GM12873 (cell line): ENCODE measurements at regions not wholly inside any gene's neighbourhood (a gene's known extent, or its start where the extent isn't known, plus 50 kb on each side); places are given as distances from the start of the nearest gene placed in this dataset.

Source experiments
- CTCF ChIP-seq: IDR thresholded peaks from 2 replicates; pipeline ENCODE4 v1.5.1; 2012; ENCODE audit warnings: low read depth, mild to moderate bottlenecking, moderate library complexity, low read length, control low read depth; ENCODE audit not compliant: insufficient read depth; ENCODE audit errors: missing control alignments

DNA sequence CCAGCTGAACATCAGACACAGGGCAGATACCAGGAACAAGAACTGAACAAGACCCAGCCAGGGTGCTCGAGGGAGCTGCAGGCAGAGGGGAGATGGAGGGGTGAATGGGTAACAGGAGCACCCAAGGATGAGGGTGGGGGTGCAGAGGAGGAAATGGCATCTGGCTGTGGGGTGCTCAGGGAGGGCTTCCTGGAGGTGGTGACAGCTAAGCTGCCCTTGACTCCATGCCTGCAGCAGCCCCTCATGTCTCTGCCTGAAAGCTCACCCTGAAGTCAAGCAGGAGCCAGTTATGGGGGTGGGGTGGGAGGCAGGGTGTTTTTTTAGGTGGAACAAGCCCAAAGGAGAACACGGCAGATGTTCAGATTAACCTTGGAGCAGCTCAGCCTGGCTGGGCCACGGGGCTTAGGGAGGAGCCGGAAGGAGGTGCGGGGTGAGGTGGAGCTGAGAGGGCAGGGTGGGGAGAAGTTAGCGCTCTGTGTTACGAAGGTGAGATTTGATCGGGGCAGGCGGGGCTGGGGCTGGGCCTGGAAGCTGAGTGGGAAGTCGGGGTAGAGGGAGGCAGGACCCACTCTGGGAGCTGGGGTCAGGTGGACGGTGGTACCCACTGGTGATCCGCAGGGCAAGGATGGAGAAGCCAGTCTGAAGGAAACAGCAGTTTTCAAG, 143.0 kb downstream of the ENGASE start:
- no peak for TF ChIP-seq CTCF

DNA sequence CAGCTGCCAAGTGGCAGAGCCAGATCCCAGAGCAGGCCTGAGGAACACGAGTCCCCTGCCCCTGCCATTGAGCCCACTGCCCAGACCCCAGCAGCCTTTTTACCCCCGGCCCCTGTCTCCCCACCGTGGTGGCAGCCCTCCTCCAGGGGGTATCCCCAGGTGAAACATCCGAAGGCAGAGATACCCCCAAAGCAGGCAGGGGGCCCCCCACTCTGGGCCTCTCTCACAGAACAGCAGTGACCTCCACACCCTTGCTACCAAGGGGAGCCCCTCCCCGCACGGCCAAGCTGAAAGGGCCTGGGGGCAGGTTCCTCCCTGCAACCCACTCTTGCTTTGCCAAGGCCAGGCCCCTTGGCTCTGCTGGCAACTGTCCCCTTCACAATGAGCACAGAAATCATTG, 142.2 kb downstream of the ENGASE start:
- TF ChIP-seq CTCF = no peak

DNA sequence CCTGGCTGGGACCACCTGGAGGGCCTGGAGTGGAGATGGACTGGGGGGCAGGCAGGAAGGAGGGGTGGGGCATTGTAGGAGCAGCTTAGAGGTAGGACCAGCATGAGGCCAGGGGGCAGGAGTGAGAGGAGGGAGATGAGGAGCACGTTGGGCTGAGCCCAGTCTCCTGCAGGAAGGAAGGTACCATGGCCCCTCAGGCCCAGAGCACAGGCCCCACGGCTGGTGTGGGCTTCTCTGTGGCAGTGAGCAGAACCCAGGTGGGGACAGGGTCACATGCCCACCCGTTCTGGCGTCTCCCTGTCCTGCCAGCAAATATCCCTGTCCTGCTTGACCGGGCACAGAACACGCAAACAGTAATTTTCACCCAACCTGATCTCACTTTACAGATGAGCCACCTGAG, 141.8 kb downstream of the ENGASE start:
- TF ChIP-seq CTCF = no peak

- no peak for TF ChIP-seq CTCF
Observed at GRCh38 chr17:79215631-79216030, 141.0 kb downstream of the ENGASE start.

DNA sequence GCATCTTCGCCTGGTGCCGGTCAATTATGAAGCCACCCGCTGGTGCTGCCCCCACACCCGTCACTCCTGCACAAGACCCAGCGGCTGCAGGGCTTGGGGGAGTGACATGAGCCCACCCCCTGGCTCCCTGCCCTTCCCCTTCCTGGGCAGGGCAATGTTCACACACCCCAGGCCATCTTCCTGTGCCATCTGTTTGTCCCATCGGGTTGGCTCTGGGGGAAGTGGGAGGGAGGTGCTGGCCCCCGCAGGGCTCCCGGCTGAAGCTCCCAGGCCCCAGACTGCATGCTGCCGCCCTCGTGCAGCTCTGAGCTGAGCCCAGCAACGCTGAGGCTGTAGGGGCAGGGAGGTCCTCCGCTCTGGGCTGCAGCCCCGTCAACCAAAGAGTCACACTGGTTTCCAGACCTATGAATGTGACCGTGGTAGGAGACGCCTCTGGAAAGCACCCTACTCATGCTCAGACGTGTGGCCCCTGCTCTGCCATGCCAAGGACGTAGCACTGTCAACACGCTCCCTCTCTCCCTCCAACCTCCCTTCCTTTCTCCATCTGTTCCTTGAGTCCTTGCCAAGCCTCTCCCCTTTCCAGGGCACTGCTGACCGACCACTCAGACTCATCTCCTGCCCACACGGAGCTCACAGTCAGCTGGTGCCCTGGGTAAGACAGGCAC, 140.4 kb downstream of the ENGASE start:
- TF ChIP-seq CTCF = no peak

- no peak for TF ChIP-seq CTCF
Observed at GRCh38 chr17:79214459-79214858, 139.8 kb downstream of the ENGASE start.

- no peak for TF ChIP-seq CTCF
Observed at GRCh38 chr17:79213305-79213704, 138.7 kb downstream of the ENGASE start.
